ENCODE measurements at regions not wholly inside any gene's neighbourhood (a gene's known extent, or its start where the extent isn't known, plus 50 kb on each side); places are given as distances from the start of the nearest gene placed in this dataset.

- Histone ChIP-seq H3K36me3 (ENCODE audit: control insufficient read depth in 2 of 2, extremely low read depth in 1 of 2, insufficient read depth in 2 of 2, low read length in 2 of 2) (no peaks in the 10 kb centered on the region), H3K9ac (ENCODE audit: control insufficient read depth, extremely low read depth, insufficient read depth, low read length) (no peak overlapping the region), H3K27me3 (ENCODE audit: control insufficient read depth, extremely low read depth, insufficient read depth, low read length) (no peaks in the 10 kb centered on the region), H3K79me2 (ENCODE audit: control insufficient read depth, insufficient read depth, low read length) (no peaks in the 10 kb centered on the region), H3K9me3 (ENCODE audit: control insufficient read depth, low read depth, low read length) (no peaks in the 10 kb centered on the region), H4K20me1 (ENCODE audit: control insufficient read depth, extremely low read depth, insufficient read depth, low read length) (no peaks in the 10 kb centered on the region), H3K9me1 (ENCODE audit: control insufficient read depth, extremely low read depth, insufficient read depth, low read length) (no peaks in the 10 kb centered on the region), H2AFZ (ENCODE audit: control insufficient read depth, low read length) (no peak overlapping the region), H3K4me1 (ENCODE audit: control insufficient read depth, extremely low read depth, insufficient read depth, low read length) (no peaks in the 10 kb centered on the region), H3K4me2 (ENCODE audit: control insufficient read depth, extremely low read depth, insufficient read depth, low read depth, low read length) (no peak overlapping the region), H3K4me3 (ENCODE audit: control insufficient read depth in 2 of 3, extremely low read depth in 1 of 3, insufficient read depth in 2 of 3, low read depth in 1 of 3, low read length in 3 of 3) (no peak overlapping the region), H3K27ac (ENCODE audit: control insufficient read depth, insufficient read depth, low read length) (no peak overlapping the region)
- DNase-seq (ENCODE audit: low read depth, low spot score) (no peak), FAIRE-seq (no peak)
- TF ChIP-seq EZH2 (IDR thresholded peaks at IDR 0.05; ENCODE audit: low read length) (no peak), CTCF (optimal IDR thresholded peaks at IDR 0.05 in 1 of 3, IDR thresholded peaks at IDR 0.05 in 1 of 3, conservative IDR thresholded peaks at IDR 0.05 in 1 of 3; ENCODE audit: extremely low read depth in 1 of 3, insufficient read depth in 2 of 3, low read length in 3 of 3) (no peak)
- dilution Hi-C loops (cut with MboI; ENCODE audit: extremely low pct_ligation_motif_present, low sequenced_read_pairs): loop anchor here (25.0 kb wide), 1 partner anchor 533 kb away; no protein-coding TSS in a partner anchor
These were observed 1005.1 kb downstream of the PDHA2 start for GRCh38 chr4:96844858-96845490.

GRCh38 chr4:96845819-96846218 is 1005.9 kb downstream of the PDHA2 start:
- dilution Hi-C loops (cut with MboI; ENCODE audit: extremely low pct_ligation_motif_present, low sequenced_read_pairs): loop anchor here (25.0 kb wide), 1 partner anchor 534 kb away; no protein-coding TSS in a partner anchor
- no peaks in the 10 kb centered on the region for H3K27me3 ChIP-seq (ENCODE audit: control insufficient read depth, extremely low read depth, insufficient read depth, low read length)
- H3K4me3 ChIP-seq (ENCODE audit: control insufficient read depth in 2 of 3, extremely low read depth in 1 of 3, insufficient read depth in 2 of 3, low read depth in 1 of 3, low read length in 3 of 3): no peak overlapping the region
- no peak overlapping the region for H2AFZ ChIP-seq (ENCODE audit: control insufficient read depth, low read length)
- H3K9me1 ChIP-seq (ENCODE audit: control insufficient read depth, extremely low read depth, insufficient read depth, low read length): no peaks in the 10 kb centered on the region
- no peaks in the 10 kb centered on the region for H4K20me1 ChIP-seq (ENCODE audit: control insufficient read depth, extremely low read depth, insufficient read depth, low read length)
- no peak overlapping the region for H3K27ac ChIP-seq (ENCODE audit: control insufficient read depth, insufficient read depth, low read length)
- H3K4me2 ChIP-seq (ENCODE audit: control insufficient read depth, extremely low read depth, insufficient read depth, low read depth, low read length): no peak overlapping the region
- no peak for FAIRE-seq
- no peak overlapping the region for H3K9ac ChIP-seq (ENCODE audit: control insufficient read depth, extremely low read depth, insufficient read depth, low read length)
- no peaks in the 10 kb centered on the region for H3K9me3 ChIP-seq (ENCODE audit: control insufficient read depth, low read depth, low read length)
- no peak for TF ChIP-seq EZH2 (IDR thresholded peaks at IDR 0.05; ENCODE audit: low read length)
- TF ChIP-seq CTCF (optimal IDR thresholded peaks at IDR 0.05 in 1 of 3, IDR thresholded peaks at IDR 0.05 in 1 of 3, conservative IDR thresholded peaks at IDR 0.05 in 1 of 3; ENCODE audit: extremely low read depth in 1 of 3, insufficient read depth in 2 of 3, low read length in 3 of 3): no peak
- DNase-seq (ENCODE audit: low read depth, low spot score): no peak
- H3K79me2 ChIP-seq (ENCODE audit: control insufficient read depth, insufficient read depth, low read length): no peaks in the 10 kb centered on the region
- H3K36me3 ChIP-seq (ENCODE audit: control insufficient read depth in 2 of 2, extremely low read depth in 1 of 2, insufficient read depth in 2 of 2, low read length in 2 of 2): no peaks in the 10 kb centered on the region
- no peaks in the 10 kb centered on the region for H3K4me1 ChIP-seq (ENCODE audit: control insufficient read depth, extremely low read depth, insufficient read depth, low read length)

All from keratinocyte (primary cell).